Kidney tubule cell (primary cell): ENCODE measurements at regions not wholly inside any gene's neighbourhood (a gene's known extent, or its start where the extent isn't known, plus 50 kb on each side); places are given as distances from the start of the nearest gene placed in this dataset.

Experiments
- DNase-seq: peaks from one replicate; pipeline ENCODE4 v3.0.0-alpha.2; 2018; ENCODE audit warnings: low spot score

DNA sequence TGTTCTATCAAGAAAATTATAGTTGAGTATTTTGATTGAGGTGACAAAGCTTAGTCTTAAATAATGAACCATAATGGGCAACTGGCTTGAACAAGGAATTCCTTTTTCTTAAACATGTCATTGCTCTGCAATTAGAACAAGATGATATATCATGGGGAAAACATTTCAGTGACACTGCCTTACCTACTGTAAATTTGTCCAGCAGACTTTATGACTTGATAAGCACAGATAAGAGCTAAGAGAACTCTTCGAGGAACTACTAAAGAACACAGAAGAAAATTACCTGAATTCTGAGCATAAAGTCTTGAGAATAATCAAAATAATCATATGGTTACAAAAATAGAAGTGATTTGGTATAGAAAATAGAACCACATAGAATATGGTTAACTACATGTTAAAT, 257.8 kb downstream of the PDHA2 start:
- DNase-seq, result no peak

DNA sequence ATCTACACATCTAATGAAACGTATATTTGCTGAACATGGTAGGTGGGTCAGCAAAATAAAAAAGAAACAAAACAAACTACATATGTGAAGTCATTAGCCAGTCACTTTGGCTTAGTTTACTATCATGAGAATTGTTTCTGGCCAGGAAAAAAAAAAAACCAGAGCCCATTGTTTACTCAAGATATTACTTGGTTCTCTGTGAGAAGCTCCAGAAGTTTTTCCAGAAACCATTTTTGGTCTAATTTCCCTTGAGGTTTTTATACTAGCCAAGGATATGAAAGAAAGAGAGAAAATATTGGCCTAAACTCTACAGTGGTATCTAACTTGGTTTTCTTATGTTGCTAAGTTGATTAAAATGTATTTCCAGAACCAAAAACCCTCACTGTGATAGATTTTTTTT, 259.1 kb downstream of the PDHA2 start:
- DNase-seq, result no peak

DNA sequence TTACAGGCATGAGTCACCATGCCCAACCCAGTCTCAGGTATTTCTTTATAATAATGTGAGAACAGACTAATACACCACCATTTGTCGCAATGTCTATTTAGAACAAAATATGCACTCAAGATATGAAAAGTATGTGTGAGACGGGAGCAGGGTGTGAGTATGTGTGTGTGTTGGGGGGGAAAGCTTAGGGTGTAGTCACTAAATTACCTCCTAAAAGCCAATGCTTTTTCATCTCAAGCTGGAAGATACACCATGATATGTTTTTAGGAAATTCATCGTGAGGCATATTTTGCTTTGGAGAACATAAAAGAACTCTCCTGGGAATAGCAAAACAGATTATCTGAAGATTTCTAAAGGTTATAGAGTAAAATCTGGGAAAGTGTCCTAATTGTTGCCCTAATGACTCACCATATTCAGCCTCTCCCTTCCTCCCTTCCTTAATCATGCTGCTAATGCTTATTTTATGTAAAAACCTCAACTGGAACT, 262.7 kb downstream of the PDHA2 start:
- DNase-seq, result no peak

DNA sequence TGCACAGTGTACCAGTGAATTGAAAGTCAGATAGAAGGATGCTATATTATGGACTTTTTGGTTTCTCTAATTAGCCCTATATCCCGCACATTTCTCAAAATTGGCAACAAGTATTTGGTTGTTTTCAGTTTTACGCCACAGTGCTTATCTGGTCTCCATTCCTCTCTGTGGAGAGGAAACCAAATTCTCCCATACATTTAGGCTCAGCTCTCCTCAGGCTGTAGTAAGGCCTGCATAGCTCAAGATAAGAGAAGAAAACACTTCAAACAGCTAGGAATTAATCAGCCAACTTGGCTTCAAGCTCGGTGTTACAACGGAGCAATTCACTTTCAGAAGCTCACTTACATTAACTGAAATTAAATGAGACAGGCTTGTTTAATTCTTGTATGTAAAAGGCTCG, 263.2 kb downstream of the PDHA2 start:
- DNase-seq, result no peak

DNA sequence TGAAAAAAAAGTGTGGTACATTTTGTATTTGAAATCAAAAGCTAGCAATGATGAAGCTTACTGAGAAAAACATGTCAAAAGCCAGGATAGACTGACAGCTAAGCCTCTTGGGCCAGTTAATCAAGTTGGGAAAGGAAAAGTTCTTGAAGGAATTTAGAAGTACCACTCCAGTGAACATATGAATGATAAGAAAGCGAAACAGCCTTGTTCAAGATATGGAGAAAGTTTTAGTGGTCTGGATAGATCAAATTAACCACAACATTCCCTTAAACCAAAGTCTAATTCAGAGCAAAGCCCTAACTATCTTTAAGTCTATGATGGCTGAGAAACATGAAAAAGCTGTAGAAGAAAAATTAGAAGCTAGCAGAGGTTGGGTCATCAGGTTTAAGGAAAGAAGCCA, 268.3 kb downstream of the PDHA2 start:
- DNase-seq, result no peak

DNA sequence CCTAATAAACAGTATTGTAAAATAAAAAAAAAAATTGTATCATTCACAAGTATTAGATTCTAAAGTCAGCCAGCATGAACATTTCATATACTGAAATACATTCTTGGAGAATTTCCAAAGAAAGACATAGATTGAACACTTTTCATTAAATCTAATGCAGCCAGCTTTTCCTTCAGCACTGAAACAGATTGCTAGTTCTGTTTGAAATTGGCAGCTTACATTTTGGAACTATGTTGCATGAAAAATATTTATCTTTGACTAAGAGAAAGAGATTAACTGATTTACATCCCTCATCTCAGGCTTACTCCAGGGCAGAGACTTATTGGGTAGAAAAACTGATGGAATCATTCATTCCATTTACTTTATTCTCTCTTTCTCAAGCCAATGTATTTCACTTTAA, 272.7 kb downstream of the PDHA2 start:
- DNase-seq, result no peak

DNA sequence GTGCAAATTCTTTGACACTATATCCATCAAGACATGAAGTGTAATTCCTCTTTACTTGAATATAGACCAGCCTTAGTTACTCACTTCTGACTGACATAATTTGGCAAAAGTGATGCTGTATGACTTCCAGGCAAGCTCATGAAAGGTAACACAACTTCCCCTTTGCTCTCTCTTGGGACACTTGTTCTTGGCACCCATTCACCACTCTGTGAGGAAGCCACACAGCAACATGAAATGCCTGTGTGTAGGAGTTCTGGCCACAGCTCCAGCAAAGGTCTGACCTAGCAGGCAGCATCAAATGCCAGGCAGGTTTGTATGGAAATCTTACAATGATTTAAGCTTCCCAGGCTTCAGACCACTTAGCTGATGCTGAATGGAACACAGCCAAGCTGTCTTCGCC, 280.3 kb downstream of the PDHA2 start:
- DNase-seq, result no peak

DNA sequence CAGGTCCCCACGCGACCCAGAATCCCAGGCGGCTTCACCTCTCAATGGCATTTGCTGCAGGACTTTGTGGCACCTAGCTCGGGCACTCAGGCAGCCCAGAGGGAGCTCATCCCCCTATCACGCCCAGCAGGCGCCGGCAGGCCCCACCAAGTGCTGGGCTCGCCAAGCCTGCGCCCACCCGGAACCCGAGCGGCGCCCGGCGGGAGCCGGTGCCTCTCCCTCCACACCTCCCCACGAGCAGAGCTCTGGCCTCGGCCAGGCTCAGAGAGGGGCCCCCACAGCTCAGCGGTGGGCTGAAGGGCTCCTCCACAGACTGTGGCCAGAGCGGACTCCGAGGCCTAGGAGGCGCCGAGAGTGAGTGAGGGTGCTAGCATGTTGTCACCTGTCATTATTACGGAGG, 286.3 kb downstream of the PDHA2 start:
- DNase-seq, result no peak

DNA sequence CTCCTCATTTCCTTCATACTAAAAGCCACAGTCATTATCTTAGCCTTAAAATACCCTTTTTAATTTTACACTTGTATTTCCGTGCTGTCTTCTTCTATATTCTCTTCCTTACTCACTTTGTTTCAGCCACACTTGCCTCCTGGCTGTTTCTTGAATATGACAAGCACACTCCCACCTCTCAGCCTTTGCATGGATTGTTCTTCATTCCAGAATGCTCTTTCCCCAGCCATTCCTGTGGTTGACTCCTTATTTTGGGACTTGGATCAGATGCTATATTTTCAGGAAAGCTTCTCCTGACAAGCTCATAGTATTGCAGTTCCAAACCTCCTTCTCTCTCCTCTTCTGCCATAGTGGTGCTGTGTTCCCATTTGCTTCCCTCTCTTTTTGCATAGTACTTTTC, 291.3 kb downstream of the PDHA2 start:
- DNase-seq, result no peak

DNA sequence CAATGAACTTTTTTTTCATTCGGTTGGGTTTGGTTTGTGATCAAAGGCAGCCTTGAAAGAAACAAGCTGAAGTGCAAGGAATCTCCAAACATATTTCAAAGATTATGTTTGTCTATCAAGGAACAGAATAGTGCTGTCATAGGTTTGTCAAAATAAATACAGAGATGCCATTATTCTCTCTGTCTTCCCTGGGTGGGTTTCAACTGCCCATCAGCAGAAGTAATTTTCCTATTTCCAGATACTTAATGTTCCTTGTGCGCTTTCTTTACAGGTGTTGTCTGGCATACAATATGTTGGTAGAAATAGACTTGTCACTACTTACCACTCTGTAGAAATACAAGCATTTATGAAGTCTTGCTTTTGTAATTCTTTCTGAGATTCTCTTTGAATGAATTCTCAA, 294.9 kb downstream of the PDHA2 start:
- no peak for DNase-seq

DNA sequence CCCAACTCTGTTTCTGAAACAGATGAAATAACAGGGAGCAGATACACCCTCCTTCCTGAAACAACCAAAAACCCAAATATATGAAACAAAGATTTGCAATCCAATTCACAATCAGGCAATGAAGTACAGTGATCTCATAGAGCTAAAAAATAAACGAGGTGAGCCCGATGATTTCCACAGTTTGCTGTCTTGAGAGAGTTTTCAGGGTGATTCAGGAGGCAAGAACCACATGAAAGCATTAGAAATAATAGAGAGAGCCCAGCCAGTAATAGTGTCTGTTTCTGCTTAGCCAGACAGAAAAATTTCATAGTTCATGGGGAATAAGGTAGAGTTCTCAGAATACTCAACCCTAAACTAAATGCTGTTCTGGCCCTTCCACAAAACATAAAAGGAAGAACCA, 296.2 kb downstream of the PDHA2 start:
- no peak for DNase-seq

DNA sequence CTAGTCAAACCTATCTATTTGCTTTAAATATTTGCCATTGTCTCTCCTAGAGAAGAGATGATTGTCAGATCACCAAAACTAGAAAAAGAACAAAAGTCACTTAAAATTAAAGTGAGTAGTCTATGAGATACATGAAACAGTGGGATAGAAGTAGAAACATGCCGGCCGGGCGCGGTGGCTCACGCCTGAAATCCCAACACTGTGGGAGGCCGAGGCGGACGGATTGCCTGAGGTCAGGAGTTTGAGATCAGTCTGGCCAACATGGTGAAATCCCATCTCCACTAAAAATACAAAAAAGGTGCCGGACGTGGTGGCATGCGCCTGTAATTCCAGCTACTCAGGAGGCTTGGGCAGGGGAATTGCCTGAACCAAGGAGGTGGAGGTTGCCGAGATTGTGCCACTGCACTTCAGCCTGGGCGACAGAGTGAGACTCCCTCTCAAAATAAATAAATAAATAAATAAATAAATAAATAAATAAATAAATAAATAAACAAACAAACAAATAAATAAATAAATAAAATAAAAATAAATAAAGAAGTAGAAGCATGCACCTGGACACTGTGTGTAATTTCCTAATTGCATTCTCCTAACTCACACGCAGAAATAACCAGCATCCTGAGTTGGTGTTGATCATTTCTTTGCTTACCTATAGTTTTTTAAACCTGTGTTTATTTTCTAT, 299.5 kb downstream of the PDHA2 start:
- DNase-seq, result no peak

DNA sequence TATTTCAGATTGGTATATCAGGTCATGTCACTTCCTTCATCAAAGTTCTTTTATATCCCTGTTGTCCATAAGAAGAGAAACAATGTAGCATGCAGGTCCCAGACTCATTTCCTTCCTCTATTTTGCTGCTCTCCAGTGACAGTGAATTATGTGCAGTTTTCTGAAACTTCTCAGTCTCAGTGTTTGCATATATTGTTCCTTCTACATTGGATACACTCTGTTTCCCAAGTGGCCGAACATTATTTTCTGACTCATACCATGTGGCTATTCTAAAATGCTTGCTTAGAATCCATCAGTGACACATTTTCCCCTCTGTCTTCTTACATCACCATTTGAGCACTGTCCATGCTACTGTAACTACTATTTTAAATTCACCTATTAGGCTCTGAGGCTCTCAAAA, 305.7 kb downstream of the PDHA2 start:
- peak; percentile 24 for DNase-seq

DNA sequence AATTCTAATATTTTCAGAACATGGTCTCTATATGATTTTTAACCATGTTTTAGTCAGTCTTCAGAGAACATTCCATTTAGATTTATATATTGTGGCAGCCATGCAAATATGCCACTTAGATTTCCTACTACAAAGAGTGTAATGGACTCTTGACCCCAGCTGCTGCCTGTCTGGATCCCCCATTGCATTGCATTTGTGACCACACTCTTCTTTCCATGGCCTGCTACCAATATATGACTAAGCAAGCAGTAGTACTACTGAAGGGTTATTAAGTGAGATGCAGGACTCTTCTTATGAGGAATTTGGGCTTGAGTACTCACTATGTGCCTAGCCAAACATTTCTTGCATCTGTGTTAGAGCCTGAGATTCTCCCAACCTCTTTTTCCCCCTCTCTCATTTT, 306.8 kb downstream of the PDHA2 start:
- DNase-seq, result no peak

DNA sequence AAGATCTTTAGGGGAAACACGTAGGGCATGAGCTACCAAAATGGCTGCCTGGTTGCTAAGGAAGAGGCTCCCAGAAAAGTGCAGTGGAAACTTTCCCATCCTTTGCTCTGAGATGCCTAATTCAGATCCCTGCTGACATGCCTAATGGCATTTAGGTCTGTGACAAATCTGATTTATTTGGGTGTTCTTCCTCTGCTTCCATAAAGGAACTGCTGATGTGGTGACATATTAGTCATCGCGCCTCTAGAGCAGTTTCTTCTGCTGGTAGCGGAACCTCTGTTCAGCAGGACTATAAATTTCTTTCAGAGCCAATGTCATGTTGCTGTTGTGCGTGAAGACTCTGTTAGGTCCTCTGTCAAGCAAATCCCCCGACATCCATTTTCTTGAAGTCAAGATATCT, 310.0 kb downstream of the PDHA2 start:
- DNase-seq, result no peak

DNA sequence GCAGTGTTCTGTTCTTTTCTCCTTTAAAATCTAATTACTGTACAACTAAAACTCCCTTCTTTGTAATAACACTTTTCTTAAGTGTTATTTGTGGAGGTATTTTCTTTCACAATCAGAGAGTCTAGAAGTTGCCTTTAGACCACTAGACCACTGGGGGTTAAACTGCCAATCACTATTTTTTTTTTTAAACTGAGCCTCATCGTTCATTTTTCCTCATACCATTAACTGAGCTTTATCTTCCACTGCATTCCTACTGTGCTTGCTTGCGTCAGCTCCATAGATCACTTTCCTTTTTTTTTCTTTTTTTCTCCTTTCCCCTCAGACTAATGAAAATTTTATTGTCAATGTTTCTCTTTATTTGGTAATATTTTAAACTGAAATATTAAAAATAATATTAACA, 310.6 kb downstream of the PDHA2 start:
- no peak for DNase-seq

DNA sequence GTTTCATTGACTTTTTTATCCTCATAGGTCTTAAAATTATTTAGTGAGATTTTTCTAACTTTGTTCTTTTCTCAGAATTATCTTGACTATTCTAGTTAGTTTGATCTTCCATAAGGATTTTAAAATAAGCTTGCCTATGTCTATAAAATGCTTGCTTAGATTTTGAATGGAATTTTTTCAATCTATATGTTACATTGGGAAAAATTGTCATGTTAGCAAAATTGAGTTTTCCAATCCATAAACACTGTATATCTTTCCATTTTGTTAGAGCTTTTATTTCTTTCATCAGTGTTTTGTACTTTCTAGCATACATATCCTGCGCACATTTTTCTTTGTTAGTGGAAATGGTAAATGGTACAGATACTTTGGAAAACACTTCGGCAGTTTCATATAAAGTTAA, 312.9 kb downstream of the PDHA2 start:
- DNase-seq, result no peak

DNA sequence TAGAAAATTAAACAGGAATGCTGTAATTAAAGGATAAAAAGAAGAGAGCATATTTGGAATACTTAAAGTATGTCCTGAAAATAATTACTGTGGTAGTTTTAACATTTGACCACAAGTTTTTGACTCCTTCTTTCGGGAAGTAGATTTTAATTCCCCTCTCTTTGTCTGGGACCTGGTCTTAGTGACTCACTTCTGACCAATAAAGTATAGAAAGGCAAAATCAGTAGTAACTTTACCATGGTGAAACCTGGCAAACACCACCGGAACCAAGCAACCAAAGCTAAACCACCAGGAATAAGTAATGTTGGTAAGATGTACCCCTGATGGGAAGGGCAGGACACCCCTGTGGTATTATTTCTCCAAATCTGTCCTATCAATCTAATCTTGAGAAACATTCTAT, 314.8 kb downstream of the PDHA2 start:
- DNase-seq, result no peak

DNA sequence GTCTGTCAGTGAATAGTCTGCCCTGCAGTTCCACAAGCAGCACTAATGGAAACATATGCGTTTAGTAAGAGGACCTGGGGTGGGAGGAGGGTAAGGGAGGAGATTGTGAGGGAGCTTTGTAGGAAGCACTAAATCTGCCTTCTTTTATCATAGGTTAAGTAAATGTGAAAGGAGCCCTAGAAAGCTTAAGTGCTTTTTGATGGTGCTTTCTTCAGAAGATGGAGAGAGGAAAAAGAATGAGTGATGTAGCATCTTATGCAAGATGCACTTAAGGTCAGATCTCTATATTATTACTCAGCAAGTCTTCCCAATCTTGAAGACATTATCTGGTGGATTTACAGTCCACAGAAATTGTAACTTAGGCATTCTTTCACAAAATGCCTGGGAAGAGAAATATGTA, 322.7 kb downstream of the PDHA2 start:
- no peak for DNase-seq

DNA sequence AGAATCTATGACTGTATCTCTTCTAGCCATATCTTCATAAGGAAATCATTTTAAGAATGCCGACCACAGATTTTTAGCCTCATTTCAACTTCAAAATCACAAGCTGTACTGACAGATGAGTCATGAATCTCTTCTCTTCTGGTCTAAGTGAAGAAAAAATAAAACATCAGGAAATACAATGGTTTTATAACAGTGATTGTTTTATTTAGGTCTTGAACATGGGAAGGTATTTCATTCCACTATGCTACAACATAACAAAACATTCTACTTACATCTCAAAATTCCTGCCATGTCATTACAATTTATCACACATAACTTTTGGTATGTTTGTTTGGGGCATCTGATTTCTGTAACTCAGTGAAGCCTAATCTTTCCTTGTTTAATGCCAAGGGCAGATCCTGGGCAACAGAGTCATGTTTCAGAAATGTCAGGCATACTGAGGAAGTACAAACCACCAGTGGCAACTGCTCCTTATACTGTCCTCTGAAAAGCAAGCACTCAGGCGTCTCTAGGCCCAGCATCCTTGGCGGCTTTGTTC, 325.0 kb downstream of the PDHA2 start:
- DNase-seq, result peak; percentile 91

DNA sequence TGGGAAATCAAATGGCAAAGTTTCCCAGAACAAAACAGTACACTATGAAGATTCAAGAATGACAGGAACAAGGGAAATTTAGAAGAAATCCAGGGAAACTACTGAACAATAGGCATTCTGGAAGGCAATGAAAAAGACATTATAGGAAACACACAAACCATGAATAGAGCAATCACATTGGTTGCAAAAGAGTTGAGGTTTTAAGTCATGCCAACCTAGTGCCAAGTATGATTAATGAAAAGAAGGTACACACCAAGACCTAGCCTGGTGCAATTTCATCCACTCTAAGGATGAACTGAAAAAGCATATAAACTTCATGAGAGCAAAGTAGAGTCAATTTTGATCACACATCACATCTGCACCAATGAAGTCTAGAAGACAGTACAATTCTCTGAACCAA, 326.9 kb downstream of the PDHA2 start:
- no peak for DNase-seq

DNA sequence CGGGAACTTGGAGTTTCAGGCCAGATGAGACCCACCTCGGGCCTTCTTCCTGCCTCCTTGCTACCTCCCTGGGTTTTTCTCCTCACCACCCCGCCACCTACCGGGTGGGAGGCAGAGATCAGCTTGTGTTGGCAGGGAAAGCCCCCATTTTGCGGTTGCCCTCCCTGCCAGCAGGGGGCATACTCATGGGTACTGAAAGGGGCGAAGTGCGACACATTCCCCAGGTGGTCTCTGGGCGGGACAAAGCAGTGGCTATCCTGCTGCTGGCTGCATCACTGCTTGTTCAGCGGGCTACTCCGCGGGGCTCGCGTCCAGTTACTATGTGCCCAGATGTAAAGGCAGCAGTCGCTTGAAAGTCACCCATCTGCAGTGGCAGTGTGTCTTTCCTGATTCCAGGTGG, 330.3 kb downstream of the PDHA2 start:
- DNase-seq, result no peak

DNA sequence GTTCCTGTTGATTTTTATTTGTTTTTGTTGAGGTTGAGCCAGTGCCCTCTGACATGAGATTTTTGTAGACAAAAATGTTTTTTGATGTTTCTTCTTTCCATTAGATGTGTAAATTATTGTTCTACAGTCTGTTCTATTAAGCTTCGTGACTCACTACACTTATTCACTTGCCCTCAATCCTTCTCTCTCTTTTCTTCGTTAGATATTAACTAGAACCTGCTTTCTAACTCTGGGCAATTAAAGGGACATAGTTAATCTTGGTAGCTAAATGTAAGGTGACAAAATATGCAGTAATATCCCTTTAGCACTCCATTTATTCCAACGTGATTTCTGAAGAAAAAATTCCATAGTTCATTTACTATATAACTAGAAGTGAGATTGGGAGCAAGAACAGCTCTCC, 333.9 kb downstream of the PDHA2 start:
- DNase-seq, result peak; percentile 47

DNA sequence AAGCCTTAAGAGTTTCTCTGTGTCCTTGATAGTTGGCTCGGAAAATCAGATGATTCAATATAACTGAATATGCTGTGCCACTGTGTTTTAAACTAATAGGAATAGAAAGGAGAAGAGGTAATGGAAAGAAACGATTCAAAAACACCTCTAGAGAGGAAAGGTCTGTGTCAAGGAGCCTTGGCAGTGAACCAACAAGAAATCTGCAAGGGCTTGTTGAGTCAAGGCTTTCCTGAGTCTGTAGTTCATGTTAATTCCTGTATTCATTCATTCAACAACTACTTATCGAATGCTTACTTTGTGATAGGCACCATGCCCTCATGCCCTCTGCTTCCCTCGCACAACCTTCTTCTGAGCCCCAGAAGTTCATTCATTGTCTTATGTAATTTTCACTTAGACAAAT, 336.0 kb downstream of the PDHA2 start:
- peak; percentile 3 for DNase-seq
